ENCODE measurements at regions not wholly inside any gene's neighbourhood (a gene's known extent, or its start where the extent isn't known, plus 50 kb on each side); places are given as distances from the start of the nearest gene placed in this dataset.

DNA sequence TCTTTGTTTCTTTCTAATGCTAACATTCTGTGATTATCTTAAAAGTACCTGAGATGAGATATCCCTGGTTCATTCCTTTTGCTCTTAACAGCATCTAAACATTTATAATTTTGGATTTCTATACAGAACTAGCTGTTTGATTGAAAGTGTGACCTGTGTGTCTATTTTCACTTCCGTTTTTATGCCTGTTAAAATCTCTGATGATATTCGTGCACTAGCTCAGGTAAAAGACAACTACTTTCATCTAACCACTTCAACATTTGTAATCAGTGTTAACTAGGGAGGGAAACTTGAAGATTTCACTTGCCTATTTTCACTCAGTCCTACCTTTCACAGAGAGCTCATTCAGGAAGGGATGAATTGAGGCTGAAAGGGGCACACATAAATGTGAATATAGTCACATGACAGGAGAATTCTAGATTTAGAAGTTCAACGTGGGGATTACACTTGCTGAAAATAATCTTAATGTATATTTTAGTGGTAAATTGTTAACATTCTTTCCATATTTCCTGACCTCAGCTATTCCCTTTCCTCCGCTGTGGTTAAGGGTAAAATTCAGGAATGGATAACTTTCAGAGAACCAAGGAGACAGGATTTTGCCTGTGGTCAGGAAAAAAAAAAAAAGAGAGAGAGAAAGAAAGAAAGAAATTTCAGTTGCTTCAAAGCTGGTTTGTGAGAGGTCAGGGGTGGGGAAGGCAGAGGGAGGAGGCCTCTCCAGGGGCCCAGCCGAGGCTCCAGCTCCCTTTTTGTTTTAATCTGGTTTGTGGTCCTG is 159.8 kb upstream of the TSC22D2 start:
- intact Hi-C loops (cut with micrococcal nuclease): no loop called here

DNA sequence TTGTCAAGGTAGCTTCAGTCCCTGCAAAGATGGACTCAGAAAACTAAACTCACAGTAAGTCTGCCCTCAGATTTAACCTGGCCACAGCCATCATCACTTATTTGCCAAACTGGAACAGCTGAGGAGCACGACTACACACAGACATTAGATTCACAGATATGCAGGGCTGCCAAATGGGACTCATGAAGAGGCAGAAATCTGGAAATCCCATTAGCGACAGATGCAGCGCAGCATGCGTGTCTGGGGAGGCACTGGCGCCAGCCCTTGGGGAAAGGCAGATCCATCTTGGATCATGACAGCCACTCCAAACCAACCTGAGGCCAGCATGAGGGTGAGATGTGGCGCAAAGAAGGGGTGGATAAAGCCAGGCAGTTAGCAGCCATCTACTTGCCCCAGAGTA is 160.7 kb upstream of the TSC22D2 start:
- intact Hi-C loops (cut with micrococcal nuclease): no loop called here

DNA sequence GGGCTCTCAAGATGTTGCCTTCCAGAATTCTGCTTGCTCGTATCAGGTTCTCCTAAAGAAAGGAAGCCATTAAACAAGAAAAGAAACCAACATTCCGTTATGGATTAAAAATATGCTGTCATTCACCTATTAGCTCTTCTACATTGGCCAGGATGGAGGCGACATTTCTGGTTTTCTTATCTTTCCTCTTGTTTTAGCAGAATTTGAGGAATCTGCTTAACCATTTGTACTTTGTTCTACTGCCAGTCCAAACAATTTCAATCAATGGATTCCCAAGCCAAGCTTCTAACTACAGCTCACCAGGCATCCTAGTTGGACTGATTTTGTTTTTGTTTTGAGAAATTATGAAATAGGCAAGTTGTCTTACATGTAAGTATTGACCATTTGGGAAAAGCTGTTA is 164.6 kb upstream of the TSC22D2 start:
- intact Hi-C loops (cut with micrococcal nuclease): no loop called here

DNA sequence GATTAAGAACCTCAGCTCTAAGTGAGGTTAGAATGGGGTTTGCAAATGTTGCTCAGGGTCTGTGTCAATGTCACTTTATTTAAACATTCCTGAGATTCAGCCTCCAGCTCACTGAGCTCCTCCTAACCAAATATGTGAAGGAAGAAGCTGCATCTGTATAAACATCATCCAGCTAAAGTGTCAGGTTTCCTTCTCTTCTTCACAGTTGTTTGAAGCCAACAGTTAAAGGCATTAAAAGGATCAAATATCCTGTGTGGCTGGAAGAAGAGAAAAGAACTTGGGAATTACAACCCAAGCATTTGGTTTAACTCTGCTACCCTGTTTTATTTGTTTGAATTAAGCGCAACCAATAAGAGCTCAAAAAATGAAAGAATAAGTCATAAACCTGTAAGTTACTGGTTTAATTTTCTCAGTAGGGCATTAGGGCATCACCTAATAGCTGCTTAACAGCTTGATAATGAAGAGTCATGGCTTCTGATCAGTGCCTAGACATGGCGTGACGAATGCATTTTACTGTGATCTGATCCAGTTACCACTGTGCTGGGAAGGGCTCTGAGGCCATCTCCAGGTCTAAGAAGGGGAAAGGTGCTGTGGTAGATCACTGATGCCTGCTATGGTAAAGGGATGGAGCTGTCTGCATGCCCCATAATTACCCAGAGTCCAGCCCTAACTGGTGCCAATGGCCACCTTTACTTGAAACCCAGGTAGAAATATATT is 165.7 kb upstream of the TSC22D2 start:
- intact Hi-C loops (cut with micrococcal nuclease): no loop called here

DNA sequence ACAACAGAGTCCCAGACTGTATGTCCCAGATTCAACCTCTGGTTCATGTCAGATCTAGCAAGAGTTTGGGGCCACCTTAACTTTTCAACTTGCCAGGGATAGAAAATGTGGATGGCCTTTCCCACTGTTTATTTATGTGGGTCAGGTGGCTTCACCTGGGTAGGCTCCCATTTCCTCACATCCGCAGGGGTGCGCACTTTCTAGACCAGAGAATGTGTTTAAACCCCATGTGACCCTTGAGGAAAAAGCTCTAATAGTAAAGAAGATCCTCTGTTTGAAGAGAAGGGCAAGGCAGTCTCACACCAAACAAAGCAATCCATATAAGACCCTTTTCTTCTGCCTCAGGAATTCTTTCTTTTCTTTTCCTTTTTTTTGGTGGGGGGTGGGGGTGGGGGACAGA is 167.2 kb upstream of the TSC22D2 start:
- intact Hi-C loops (cut with micrococcal nuclease): no loop called here

DNA sequence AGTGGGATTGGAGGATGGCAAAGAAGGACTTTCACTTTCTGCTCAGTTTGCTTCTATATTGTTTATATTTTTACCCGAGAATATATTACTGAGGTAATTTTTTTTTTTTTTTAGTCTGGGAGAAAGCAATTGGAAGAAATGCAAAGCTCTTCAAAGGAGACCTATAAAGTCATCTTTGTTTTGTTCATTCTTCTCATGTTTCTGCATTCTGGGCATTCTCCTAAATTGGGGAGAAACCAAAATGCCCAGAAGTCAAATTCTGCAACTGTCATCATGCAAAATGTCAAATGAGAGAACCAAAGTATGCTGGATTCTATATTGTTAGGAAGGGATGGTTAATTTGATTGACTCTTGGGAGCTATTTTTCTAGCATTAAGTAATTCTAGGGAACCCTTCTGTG is 168.3 kb upstream of the TSC22D2 start:
- intact Hi-C loops (cut with micrococcal nuclease): no loop called here

DNA sequence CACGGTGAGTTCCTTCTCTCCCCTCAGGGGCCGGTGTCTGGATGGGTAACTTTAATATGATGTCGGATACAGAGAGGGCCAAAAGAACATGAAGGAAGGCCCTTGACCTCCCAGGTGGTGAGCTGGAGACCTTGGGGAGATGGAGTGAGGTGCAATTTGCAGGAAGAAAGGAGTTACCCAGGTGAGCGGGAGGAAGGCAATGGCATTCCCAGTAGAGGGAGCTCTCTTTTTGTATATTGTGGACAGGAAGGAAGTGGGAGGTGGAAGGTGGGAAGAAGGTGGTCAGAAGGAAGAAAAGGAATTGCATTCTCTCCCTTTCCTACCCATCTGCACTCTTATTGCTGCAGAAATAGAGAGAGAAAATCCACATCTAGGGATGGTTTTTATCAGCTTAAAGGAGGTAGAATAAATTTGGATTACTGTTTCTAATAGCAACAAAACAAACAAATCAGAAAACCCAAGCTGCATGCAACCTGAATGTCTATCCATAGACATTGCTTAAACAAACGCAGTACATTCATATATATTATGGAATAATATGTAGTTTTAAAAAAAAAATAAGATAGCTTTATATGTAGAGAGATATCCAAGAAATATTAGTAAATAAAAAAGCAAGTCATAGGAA is 169.0 kb upstream of the TSC22D2 start:
- intact Hi-C loops (cut with micrococcal nuclease): no loop called here

DNA sequence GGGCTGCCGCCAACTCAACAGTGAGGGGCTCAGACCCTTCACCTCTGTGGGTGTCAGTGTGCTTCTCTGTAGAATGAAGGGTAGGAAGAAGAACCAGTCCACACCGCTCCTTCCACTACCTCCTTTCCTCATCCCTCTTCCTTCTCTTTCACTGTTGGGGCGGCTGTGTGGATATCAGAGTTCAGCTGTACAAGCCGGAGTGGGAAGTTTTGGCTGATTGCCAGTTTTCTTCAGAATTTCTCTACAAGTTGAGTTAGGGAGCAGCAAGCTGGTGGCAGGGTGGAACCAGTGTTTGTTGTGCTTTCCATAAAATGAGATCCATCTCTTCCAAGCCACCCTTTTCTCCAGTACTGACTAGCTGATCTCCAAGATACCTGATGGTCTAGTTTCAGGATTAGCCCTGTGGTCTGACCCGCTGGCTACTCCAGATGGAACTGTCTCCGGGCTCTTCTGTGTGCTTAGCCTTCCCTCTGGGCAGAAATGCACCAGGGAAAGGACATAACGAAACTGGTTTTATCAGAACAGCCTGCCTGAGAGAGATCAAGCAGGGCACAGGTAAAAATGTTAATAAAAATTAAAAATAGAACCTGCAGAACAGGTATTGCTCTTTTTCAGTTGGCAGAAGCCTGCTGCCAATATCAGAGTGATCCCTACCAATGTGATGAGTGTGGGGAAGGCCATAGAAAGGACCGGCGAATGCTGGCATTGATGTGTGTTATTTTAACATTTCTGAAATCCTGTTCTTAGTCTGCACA is 169.9 kb upstream of the TSC22D2 start:
- intact Hi-C loops (cut with micrococcal nuclease): no loop called here

DNA sequence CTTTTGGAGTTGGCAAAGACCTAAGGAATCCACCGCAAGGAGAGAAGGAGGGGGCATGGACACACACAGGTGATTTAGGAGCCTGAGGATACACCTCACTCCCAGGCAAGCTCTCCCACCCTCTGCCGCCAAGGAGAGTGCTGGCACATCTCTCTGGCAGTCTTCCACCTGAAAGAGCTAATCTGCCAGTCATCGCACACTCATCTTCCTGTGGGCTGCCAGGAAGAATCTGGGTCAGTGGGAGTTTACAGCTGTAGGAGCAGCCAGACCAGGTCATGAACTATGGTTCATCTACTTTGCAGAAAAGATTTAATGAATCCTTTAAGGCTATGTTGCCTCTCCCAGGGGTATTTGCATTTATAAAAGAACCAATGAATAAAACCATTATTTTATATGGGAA is 170.6 kb upstream of the TSC22D2 start:
- intact Hi-C loops (cut with micrococcal nuclease): no loop called here

DNA sequence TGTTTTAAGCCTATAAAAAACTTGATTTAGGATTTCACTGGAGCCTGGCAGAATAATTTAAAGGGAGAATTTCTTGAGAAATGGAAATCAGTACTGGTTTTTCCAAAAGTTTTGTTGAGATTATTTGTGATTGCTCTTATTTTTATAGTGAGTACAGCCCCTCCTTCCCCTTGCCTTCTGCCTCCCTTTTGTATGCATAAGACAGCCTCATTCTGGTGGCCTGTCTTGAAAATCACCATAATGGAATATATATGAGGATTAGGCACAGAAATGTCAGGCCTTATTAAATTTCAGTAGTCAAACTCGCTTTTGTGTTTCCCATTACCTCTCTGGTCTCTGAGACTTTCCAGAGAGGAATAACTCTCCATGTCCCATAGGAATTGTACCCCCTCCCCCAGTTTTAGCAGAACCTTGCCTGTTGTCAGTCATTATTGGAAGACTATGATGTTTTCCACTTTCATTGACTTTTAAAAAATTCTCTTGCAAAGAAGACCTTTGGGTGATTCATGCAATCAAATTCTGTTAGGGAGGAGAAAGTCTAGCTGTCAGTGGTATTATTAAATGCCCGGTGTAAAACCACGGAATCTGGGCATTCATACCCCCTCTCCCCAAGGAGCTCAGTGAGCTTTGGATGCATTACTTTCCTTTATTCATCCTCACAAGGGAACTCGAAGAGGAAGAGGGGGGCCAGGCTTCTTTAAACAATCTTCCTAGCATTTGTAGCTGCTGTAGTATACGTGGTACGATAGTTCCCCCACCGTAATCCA is 171.6 kb upstream of the TSC22D2 start:
- intact Hi-C loops (cut with micrococcal nuclease): no loop called here

DNA sequence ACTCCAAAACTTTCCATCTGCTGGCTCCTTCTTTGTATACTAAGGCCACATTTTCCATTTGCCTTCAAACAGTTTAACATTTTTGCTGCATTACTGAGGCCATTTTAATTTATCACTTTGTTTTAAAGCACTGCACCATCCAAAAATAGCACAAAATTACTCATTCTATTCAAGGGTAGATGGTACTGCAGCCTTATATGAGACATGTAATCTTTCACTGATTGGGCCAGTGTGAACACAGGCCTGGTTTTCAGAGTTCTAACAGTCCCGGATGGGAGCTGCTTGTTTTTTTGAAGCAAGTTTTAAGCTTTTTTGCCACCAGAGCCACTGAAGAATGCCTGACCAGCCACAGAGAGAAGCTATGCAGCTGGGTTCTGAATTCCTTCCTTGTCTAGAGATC is 172.3 kb upstream of the TSC22D2 start:
- intact Hi-C loops (cut with micrococcal nuclease): no loop called here

DNA sequence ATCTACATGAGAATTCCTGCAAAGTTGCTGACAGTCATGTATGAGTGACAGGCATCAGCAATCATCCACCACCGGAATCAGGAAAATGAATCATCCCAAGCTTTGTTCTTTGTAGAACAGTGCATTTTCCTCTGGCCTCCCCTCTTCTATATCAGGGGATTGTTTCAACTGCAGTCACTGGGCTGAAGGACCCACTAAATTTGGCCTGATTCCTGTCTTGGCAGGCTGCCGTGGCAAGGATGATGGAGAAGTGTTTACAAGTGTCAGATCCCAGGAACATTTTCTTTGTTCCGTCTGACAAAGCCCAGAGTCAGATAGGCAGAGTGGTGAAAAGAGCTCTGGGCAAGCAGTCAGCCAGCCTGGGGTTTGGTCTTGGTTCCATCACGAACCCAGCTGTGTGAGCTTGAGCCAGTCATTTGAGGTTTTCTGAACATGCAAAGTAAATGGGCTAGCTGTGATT is 175.1 kb upstream of the TSC22D2 start:
- intact Hi-C loops (cut with micrococcal nuclease): no loop called here

DNA sequence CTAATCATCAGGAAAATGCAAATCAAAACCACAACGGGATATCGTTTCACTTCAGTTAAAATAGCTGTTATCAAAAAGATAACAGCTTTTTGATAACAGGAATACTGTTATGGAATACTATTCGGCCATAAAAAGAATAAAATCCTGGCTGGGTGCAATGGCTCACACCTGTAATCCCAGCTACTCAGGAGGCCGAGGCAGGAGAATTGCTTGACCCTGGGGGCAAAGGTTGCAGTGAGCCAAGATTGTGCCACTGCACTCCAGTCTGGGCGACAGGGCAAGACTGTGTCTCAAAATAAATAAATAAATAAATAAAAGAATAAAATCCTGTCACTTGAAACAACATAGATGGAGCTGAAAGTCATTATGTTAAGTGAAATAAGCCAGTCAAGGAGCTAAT is 178.1 kb upstream of the TSC22D2 start:
- intact Hi-C loops (cut with micrococcal nuclease): no loop called here

DNA sequence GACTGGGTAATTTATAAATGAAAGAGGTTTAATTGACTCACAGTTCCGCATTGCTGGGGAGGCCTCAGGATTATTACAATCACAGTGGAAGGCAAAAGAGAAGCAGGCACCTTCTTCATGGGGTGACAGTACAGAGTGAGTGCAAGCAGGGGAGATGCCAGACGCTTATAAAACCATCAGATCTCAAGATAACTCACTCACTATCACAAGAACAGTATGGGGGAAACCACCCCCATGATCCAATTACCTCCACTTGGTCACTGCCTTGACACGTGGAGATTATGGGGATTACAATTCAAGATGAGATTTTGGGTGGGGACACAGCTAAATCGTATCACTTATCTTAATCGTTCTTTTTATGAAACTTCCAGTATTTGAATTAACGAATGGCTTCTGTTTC is 179.5 kb upstream of the TSC22D2 start:
- intact Hi-C loops (cut with micrococcal nuclease): loop anchor here (1.0 kb wide), 1 partner anchor 267 kb away; no protein-coding TSS in a partner anchor

DNA sequence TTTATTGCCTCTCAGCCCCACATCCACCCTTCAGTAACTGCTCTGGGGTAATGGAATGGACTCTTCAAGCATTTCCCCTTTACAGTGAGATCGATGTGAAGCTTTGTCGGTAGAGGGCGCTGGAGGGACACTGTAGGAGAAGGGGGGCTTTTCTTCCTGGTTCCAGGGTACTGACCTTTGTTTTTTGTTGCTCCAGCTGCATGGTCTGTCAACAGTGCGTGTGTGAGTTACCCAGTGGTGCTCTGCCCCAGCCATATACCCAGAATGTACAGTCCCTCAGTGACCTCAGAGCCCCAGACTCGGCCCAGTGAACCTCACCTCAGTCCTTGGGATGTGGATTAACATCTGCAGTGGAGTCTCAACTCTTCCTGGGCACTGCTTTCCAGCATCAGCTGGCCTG is 180.3 kb upstream of the TSC22D2 start:
- intact Hi-C loops (cut with micrococcal nuclease): loop anchor here (1.0 kb wide), 1 partner anchor 267 kb away; no protein-coding TSS in a partner anchor

DNA sequence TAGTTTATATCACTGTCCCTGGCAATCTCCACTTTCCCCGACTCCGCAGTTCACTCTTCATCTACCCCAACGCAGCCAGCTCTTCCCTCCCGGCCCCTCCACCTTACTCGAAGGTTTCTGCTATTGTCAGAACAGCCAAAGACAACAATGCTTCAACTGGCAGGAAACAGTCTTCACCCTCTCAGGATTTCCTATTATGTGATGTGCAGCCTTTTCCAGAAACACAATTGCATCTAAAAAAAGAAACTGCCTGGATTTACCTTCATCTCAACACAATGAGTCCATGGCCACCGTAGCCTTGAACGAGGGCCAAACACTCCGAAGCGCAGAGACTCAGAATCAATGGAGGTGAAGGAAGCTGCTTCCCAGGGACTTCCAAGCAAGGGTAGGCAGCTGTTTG is 182.1 kb upstream of the TSC22D2 start:
- intact Hi-C loops (cut with micrococcal nuclease): no loop called here

DNA sequence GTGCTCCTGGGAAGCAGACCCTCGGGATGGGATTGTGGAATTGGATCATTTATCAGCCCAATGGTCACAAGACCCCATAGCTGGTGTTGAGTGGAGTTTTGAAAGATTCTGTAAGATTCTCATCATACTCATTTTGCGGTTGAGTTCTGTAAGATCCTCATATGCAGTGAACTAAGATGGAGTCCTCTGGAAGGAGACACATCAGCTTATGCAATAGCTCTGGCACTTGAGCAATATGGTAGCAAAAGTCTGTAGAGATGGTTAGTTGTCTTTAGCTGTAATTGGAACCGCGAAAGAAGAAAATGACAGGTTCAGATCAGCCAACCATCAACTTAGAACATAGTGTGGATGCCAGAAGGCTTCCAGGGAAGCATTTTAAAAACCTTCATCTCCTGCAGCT is 184.5 kb upstream of the TSC22D2 start:
- intact Hi-C loops (cut with micrococcal nuclease): loop anchor here (2.0 kb wide), 1 partner anchor 257 kb away; no protein-coding TSS in a partner anchor

DNA sequence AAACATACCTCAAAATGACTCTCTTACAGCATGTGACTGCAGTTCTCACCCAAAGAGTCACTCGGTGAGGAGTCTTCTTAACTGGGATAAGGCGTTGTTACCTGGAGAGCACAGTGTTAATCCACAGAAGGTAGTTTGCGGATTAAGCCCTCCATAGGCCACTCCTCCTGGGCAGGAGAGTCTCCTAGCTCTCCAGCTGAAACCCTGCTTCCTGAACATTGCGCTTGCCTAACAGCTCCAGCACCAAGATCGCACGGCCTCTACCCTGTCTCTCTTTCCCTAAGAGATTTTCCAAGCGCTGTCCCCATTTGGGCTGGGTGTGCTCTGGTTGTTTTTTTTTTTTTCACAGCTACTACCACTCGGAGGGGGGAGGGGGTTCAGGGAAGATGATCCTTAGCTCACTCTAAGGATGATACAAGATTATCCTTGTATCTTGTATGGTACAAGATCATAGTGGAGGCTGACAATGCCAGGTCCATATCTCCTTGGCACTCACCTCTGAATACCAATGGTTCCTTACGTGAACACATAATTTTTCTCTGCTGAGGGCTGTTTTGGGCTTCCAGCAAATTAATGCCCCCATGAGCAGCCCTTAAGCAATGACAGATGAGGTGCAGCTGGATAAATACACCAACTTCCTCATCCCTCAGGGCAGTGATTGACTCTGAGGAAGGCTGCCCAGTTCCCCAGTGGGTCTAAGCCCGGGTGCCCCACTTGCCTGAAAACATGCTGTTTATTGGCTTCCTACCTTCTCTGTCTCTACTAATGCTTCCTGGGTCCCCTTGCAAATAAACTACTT is 185.2 kb upstream of the TSC22D2 start:
- intact Hi-C loops (cut with micrococcal nuclease): loop anchor here (2.0 kb wide), 1 partner anchor 256 kb away; no protein-coding TSS in a partner anchor

DNA sequence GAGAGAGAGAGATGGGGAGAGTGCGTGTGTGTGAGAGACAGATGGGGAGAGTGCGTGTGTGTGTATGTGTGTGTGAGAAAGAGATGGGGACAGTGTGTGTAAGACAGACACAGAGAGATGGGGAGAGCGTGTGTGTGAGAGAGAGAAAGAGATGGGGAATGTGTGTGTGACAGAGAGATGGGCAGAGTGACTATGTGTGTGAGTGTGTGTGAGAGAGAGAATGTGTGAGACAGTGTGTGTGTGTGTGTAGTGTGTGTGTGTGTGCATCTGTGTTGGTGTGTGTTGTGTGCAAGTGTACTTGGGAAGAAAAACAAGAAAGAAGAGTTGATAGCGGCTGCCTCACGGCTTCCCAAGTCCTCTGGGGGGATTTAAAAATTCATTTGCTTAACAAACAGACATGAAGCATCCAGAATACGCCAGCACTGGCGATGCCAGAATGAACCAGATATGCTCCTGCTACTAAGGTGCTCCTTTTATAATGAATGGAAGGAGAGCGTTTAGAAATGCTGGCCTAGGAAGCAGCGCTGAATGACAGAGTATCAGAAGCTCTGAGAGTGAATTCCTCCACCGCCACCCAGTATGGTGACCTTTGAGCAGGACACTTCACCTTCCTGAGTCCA is 186.1 kb upstream of the TSC22D2 start:
- intact Hi-C loops (cut with micrococcal nuclease): loop anchor here (2.0 kb wide), 1 partner anchor 255 kb away; no protein-coding TSS in a partner anchor
